Panc1 (cell line): ENCODE measurements at regions not wholly inside any gene's neighbourhood (a gene's known extent, or its start where the extent isn't known, plus 50 kb on each side); places are given as distances from the start of the nearest gene placed in this dataset.

Source experiments
- SIN3A ChIP-seq: IDR thresholded peaks from 2 replicates; pipeline ENCODE4 v1.6.1; 2012; ENCODE audit warnings: low read depth, mild to moderate bottlenecking, low read length, moderate library complexity, borderline replicate concordance; ENCODE audit not compliant: insufficient read depth
- TF ChIP-seq, protein P1 (sequence below): fragments of 450-650 bp; IDR thresholded peaks from 2 replicates; pipeline ENCODE4 v1.5.1; 2017; ENCODE audit warnings: mild to moderate bottlenecking

DNA sequence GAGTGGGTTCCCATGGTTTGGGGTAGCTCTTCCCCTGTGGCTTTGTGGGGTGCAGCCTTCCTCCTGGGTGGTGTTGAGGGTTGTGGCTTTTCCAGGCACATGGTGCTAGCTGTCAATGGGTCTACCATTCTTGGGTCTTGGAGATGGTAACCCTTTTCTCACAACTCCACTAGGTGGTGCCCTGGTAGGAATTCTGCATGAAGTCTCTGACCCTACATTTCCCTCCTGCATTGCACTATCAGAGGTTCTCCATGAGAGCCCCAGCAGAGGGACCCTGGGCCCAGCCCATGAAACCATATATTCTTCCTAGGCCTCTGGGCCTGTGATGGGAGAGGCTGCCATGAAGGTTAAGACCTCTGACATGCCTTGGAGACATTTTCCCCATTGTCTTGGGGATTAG is 1093.3 kb downstream of the SLC16A7 start:
- TF ChIP-seq, protein P1, sequence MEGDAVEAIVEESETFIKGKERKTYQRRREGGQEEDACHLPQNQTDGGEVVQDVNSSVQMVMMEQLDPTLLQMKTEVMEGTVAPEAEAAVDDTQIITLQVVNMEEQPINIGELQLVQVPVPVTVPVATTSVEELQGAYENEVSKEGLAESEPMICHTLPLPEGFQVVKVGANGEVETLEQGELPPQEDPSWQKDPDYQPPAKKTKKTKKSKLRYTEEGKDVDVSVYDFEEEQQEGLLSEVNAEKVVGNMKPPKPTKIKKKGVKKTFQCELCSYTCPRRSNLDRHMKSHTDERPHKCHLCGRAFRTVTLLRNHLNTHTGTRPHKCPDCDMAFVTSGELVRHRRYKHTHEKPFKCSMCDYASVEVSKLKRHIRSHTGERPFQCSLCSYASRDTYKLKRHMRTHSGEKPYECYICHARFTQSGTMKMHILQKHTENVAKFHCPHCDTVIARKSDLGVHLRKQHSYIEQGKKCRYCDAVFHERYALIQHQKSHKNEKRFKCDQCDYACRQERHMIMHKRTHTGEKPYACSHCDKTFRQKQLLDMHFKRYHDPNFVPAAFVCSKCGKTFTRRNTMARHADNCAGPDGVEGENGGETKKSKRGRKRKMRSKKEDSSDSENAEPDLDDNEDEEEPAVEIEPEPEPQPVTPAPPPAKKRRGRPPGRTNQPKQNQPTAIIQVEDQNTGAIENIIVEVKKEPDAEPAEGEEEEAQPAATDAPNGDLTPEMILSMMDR, result no peak
- no peak for TF ChIP-seq SIN3A
